Naive thymus-derived CD4-positive, alpha-beta T cell (primary cell): ENCODE measurements at regions not wholly inside any gene's neighbourhood (a gene's known extent, or its start where the extent isn't known, plus 50 kb on each side); places are given as distances from the start of the nearest gene placed in this dataset.
"Not testable (repeated sequence)": the region's sequence is repeated elsewhere in the genome, so short reads cannot be mapped to it uniquely, and the experiment has no call there.

Source experiments
- ATAC-seq: fragments of 150-1000 bp; cut with Tn5 transposase; 2 replicates; pipeline ENCODE4 v1.10.0; 2021; ENCODE audit warnings: mild to moderate bottlenecking, moderate library complexity
- CTCF ChIA-PET: fragments of 350-600 bp; sonication (Branson Sonifier 250); formaldehyde crosslinking; loops from one replicate; lab custom pipeline; 2021; ENCODE audit warnings: antibody characterized with exemption; lab: Charles Lee
- POLR2A ChIA-PET: fragments of 350-600 bp; sonication (Branson Sonifier 250); formaldehyde crosslinking; loops from one replicate; lab custom pipeline; 2021; ENCODE audit warnings: antibody characterized with exemption, inconsistent platforms; lab: Charles Lee
- DNase-seq, 9 donors: peaks; one replicate each; pipeline versions ENCODE4 v3.0.0 to v3.0.0-alpha.2; 2020 to 2022; ENCODE audit warnings: mixed read lengths in 1 of 9
- H3K27ac ChIP-seq: one replicate; pipeline ENCODE4 v1.7.0; 2013; ENCODE audit warnings: mild to moderate bottlenecking, low read depth, low read length, moderate library complexity
- H3K27me3 ChIP-seq, 2 donors: one replicate each; pipeline ENCODE4 v1.7.0; 2013; ENCODE audit warnings: low read length in 2 of 2, mild to moderate bottlenecking in 2 of 2, moderate library complexity in 2 of 2; ENCODE audit not compliant: control insufficient read depth in 2 of 2, insufficient read depth in 2 of 2
- H3K36me3 ChIP-seq, 3 experiments: 1 replicate in 2 of 3; 2 replicates in 1 of 3; pipeline ENCODE4 v1.7.0; 2013; ENCODE audit warnings: low read length in 3 of 3, mild to moderate bottlenecking in 3 of 3, moderate library complexity in 1 of 3; ENCODE audit not compliant: insufficient read depth in 3 of 3, control insufficient read depth in 2 of 3
- H3K4me1 ChIP-seq, 2 donors: one replicate each; pipeline ENCODE4 v1.7.0; 2013; ENCODE audit warnings: low read length in 2 of 2, mild to moderate bottlenecking in 2 of 2, moderate library complexity in 1 of 2; ENCODE audit not compliant: control insufficient read depth in 2 of 2, insufficient read depth in 2 of 2
- H3K4me3 ChIP-seq: 2 replicates; pipeline ENCODE4 v1.7.0; 2013; ENCODE audit warnings: mild to moderate bottlenecking, low read length
- H3K9me3 ChIP-seq, 3 experiments: 1 replicate in 2 of 3; 2 replicates in 1 of 3; pipeline ENCODE4 v1.7.0; 2013; ENCODE audit warnings: low read length in 3 of 3; ENCODE audit not compliant: control insufficient read depth in 2 of 3
- H3K27ac Mint-ChIP-seq, 9 donors: one replicate each; pipeline ENCODE4 v1.8.0; 2020 to 2022; ENCODE audit warnings: mixed read lengths in 9 of 9, mild to moderate bottlenecking in 8 of 9, moderate library complexity in 5 of 9, inconsistent platforms in 2 of 9
- H3K27me3 Mint-ChIP-seq, 5 donors: one replicate each; pipeline ENCODE4 v1.8.0; 2021 to 2022; ENCODE audit warnings: mixed read lengths in 5 of 5, mild to moderate bottlenecking in 1 of 5
- H3K36me3 Mint-ChIP-seq, 5 donors: one replicate each; pipeline ENCODE4 v1.8.0; 2020 to 2022; ENCODE audit warnings: mixed read lengths in 5 of 5, mild to moderate bottlenecking in 3 of 5, inconsistent platforms in 1 of 5
- H3K4me1 Mint-ChIP-seq, 7 donors: one replicate each; pipeline ENCODE4 v1.8.0; 2020 to 2022; ENCODE audit warnings: mixed read lengths in 7 of 7, mild to moderate bottlenecking in 3 of 7, inconsistent platforms in 1 of 7
- H3K4me3 Mint-ChIP-seq, 10 donors: one replicate each; pipeline ENCODE4 v1.8.0; 2020 to 2022; ENCODE audit warnings: mild to moderate bottlenecking in 10 of 10, mixed read lengths in 10 of 10, moderate library complexity in 6 of 10, inconsistent platforms in 2 of 10
- H3K9me3 Mint-ChIP-seq, 11 donors: one replicate each; pipeline ENCODE4 v1.8.0; 2020 to 2022; ENCODE audit warnings: mixed read lengths in 11 of 11, mild to moderate bottlenecking in 4 of 11, inconsistent platforms in 1 of 11, moderate library complexity in 1 of 11
- intact Hi-C, 2 donors: fragments of 100-400 bp; cut with micrococcal nuclease; formaldehyde crosslinking; loops; one replicate each; pipeline ENCODE4 v1.15.1; 2023

DNA sequence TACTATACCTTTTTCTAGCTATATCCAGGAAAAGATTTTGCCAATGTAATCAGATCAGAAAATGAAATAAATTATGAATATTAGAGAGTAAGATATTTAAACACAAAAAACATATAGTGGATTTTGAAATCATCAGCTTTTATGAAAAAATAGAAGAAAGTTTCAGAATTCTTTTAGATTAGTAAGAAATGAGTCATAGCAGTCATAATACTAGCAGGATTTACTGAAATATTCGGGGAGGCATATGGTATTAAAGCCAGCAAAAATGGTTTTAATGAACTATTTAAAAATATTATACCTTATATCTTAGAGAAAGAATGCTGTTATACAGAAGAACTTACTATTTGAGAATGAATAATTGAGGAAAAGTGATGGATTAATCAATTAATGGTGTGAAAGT, 303.6 kb upstream of the NUDT12 start:
- H3K4me3 Mint-ChIP-seq: no peak overlapping the region
- no peaks in the 10 kb centered on the region for H3K4me1 ChIP-seq
- H3K4me1 Mint-ChIP-seq: no peaks in the 10 kb centered on the region
- H3K27ac Mint-ChIP-seq: no peak overlapping the region
- no peak overlapping the region for H3K27ac ChIP-seq
- ATAC-seq: no peak
- H3K36me3 Mint-ChIP-seq: no peaks in the 10 kb centered on the region
- H3K4me3 ChIP-seq: no peak overlapping the region
- H3K27me3 Mint-ChIP-seq: no peaks in the 10 kb centered on the region
- ChIA-PET POLR2A (no interaction called here), CTCF (no interaction called here)
- no peaks in the 10 kb centered on the region for H3K9me3 ChIP-seq
- intact Hi-C loops: no loop called here
- H3K9me3 Mint-ChIP-seq: peaks cover 0 to 6% (median 2%) of the 10 kb centered on the region in 11 donors
- no peaks in the 10 kb centered on the region for H3K27me3 ChIP-seq
- H3K36me3 ChIP-seq: no peaks in the 10 kb centered on the region
- no peak for DNase-seq

- H3K4me3 ChIP-seq: no peak overlapping the region
- Mint-ChIP-seq H3K27ac (no peak overlapping the region), H3K4me3 (no peak overlapping the region), H3K9me3 (peaks cover 0 to 16% (median 7%) of the 10 kb centered on the region in 11 donors), H3K36me3 (no peaks in the 10 kb centered on the region), H3K4me1 (no peaks in the 10 kb centered on the region), H3K27me3 (no peaks in the 10 kb centered on the region)
- ChIA-PET CTCF (no interaction called here), POLR2A (no interaction called here)
- no peak overlapping the region for H3K27ac ChIP-seq
- H3K4me1 ChIP-seq: no peaks in the 10 kb centered on the region
- H3K36me3 ChIP-seq: no peaks in the 10 kb centered on the region
- no peak for DNase-seq
- intact Hi-C loops: no loop called here
- H3K27me3 ChIP-seq: no peaks in the 10 kb centered on the region
- no peak for ATAC-seq
- no peaks in the 10 kb centered on the region for H3K9me3 ChIP-seq
Measured at GRCh38 chr5:103862398-103862797, 299.8 kb upstream of the NUDT12 start.

DNA sequence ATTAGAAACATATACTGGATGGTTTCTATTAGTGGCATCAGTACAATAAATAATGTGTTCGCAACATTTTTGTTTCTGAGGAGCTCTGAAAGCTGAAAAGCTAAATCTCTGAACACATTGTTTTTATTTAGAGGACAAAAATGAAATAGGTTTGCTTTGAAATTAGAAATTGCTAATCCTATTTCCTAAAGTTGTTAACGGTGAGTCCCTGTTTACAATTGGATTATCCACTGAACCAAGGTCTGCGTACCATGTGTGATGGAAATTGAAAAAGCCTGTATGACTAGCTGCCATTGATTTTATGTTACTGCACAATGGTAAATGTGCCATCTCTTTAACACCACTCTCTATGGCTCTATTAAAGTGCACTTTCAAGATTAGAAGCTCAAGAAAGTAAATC, 297.7 kb upstream of the NUDT12 start:
- ChIA-PET CTCF (no interaction called here), POLR2A (interaction anchor here (0.6 kb wide), 1 partner anchor 224 kb away, joined by 3 read pairs; no protein-coding TSS in a partner anchor)
- no peaks in the 10 kb centered on the region for H3K4me1 Mint-ChIP-seq
- DNase-seq (no peak), ATAC-seq (no peak)
- H3K4me3 Mint-ChIP-seq: no peak overlapping the region
- Histone ChIP-seq H3K27me3 (no peaks in the 10 kb centered on the region), H3K27ac (no peak overlapping the region), H3K4me1 (no peaks in the 10 kb centered on the region), H3K9me3 (no peaks in the 10 kb centered on the region), H3K4me3 (no peak overlapping the region), H3K36me3 (no peaks in the 10 kb centered on the region)
- no peaks in the 10 kb centered on the region for H3K36me3 Mint-ChIP-seq
- no peaks in the 10 kb centered on the region for H3K27me3 Mint-ChIP-seq
- H3K27ac Mint-ChIP-seq: no peak overlapping the region
- intact Hi-C loops: no loop called here
- peaks cover 0 to 25% (median 9%) of the 10 kb centered on the region in 11 donors for H3K9me3 Mint-ChIP-seq

- H3K4me3 ChIP-seq, H3K4me1 Mint-ChIP-seq, H3K36me3 ChIP-seq, ATAC-seq, H3K27ac ChIP-seq, H3K4me3 Mint-ChIP-seq, DNase-seq, CTCF ChIA-PET, H3K27ac Mint-ChIP-seq, H3K4me1 ChIP-seq, H3K27me3 Mint-ChIP-seq, POLR2A ChIA-PET, H3K36me3 Mint-ChIP-seq, intact Hi-C loops, H3K9me3 ChIP-seq, H3K27me3 ChIP-seq: not testable (repeated sequence)
- H3K9me3 Mint-ChIP-seq: peaks cover 0 to 27% (median 8%) of the 10 kb centered on the region in 11 donors
Measured at GRCh38 chr5:103858367-103858766, 295.8 kb upstream of the NUDT12 start.

DNA sequence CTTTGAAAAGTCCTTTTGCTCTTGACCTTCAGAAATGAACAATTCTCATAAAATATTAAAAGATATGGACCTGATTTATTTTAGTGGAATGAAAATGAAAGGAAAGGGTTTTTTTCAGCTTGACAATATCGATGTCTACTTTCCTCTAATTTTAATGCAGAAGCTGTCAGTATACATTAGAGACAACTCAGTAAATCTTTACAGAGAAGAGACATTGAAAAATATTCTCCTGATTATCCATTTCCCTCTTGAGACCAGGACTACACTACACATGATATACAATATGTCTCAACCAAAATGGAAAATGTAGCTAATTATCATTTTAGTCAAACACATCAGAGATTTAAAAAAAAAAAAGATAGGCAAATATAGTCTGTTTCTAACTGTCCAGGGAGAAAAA, 288.5 kb upstream of the NUDT12 start:
- no peak overlapping the region for H3K4me3 Mint-ChIP-seq
- Histone ChIP-seq H3K27me3 (no peaks in the 10 kb centered on the region), H3K36me3 (no peaks in the 10 kb centered on the region), H3K4me3 (no peak overlapping the region), H3K9me3 (no peaks in the 10 kb centered on the region), H3K27ac (no peak overlapping the region), H3K4me1 (no peaks in the 10 kb centered on the region)
- H3K27ac Mint-ChIP-seq: no peak overlapping the region
- intact Hi-C loops: no loop called here
- ChIA-PET POLR2A (no interaction called here), CTCF (no interaction called here)
- no peaks in the 10 kb centered on the region for H3K4me1 Mint-ChIP-seq
- H3K9me3 Mint-ChIP-seq: peaks cover 0 to 11% (median 0%) of the 10 kb centered on the region in 11 donors
- DNase-seq (no peak), ATAC-seq (no peak)
- H3K27me3 Mint-ChIP-seq: no peaks in the 10 kb centered on the region
- H3K36me3 Mint-ChIP-seq: no peaks in the 10 kb centered on the region

GRCh38 chr5:103849934-103850333, 287.3 kb upstream of the NUDT12 start:
- no peaks in the 10 kb centered on the region for H3K36me3 Mint-ChIP-seq
- H3K4me3 ChIP-seq: no peak overlapping the region
- ChIA-PET POLR2A (no interaction called here), CTCF (no interaction called here)
- no peaks in the 10 kb centered on the region for H3K27me3 Mint-ChIP-seq
- H3K27me3 ChIP-seq: no peaks in the 10 kb centered on the region
- ATAC-seq (no peak), DNase-seq (no peak)
- intact Hi-C loops: no loop called here
- no peak overlapping the region for H3K27ac ChIP-seq
- H3K4me1 ChIP-seq: no peaks in the 10 kb centered on the region
- no peaks in the 10 kb centered on the region for H3K36me3 ChIP-seq
- H3K9me3 ChIP-seq: no peaks in the 10 kb centered on the region
- H3K4me1 Mint-ChIP-seq: no peaks in the 10 kb centered on the region
- H3K9me3 Mint-ChIP-seq: peaks cover 0 to 5% (median 0%) of the 10 kb centered on the region in 11 donors
- no peak overlapping the region for H3K4me3 Mint-ChIP-seq
- no peak overlapping the region for H3K27ac Mint-ChIP-seq

GRCh38 chr5:103847060-103847459, 284.5 kb upstream of the NUDT12 start:
- intact Hi-C loops: no loop called here
- ATAC-seq: no peak
- peaks cover 0 to 3% (median 0%) of the 10 kb centered on the region in 11 donors for H3K9me3 Mint-ChIP-seq
- no peaks in the 10 kb centered on the region for H3K36me3 ChIP-seq
- H3K4me3 Mint-ChIP-seq: no peak overlapping the region
- H3K4me3 ChIP-seq: no peak overlapping the region
- no peaks in the 10 kb centered on the region for H3K4me1 ChIP-seq
- H3K9me3 ChIP-seq: no peaks in the 10 kb centered on the region
- H3K36me3 Mint-ChIP-seq: no peaks in the 10 kb centered on the region
- no peak overlapping the region for H3K27ac Mint-ChIP-seq
- DNase-seq: no peak
- CTCF ChIA-PET: no interaction called here
- no peak overlapping the region for H3K27ac ChIP-seq
- no peaks in the 10 kb centered on the region for H3K4me1 Mint-ChIP-seq
- no peaks in the 10 kb centered on the region for H3K27me3 ChIP-seq
- POLR2A ChIA-PET: no interaction called here
- no peaks in the 10 kb centered on the region for H3K27me3 Mint-ChIP-seq
